ENCODE measurements at regions not wholly inside any gene's neighbourhood (a gene's known extent, or its start where the extent isn't known, plus 50 kb on each side); places are given as distances from the start of the nearest gene placed in this dataset.

DNA sequence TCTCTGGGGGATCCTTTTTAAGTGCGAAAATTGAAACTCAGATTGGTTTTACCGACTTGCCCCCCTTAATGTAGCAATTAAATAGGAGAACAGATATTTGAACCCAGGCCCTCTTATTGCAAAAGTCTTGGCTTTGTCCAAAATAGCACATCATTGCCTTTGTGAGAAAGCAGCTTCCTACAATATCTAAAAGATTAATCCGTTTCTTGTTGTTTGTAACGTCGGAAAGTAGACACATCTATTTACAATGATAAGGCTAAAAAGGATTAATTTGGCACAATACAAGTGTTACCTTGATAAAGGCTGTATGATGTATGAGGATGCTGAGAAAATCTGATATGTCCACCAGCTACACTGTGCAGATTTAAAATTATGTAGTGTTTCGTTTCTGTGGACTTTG lies 108.7 kb upstream of the SLC10A2 start:
- H3K18ac ChIP-seq (ENCODE audit: low read length) = no peak overlapping the region
- no peak overlapping the region for H2AK5ac ChIP-seq (ENCODE audit: low read depth, low read length)

DNA sequence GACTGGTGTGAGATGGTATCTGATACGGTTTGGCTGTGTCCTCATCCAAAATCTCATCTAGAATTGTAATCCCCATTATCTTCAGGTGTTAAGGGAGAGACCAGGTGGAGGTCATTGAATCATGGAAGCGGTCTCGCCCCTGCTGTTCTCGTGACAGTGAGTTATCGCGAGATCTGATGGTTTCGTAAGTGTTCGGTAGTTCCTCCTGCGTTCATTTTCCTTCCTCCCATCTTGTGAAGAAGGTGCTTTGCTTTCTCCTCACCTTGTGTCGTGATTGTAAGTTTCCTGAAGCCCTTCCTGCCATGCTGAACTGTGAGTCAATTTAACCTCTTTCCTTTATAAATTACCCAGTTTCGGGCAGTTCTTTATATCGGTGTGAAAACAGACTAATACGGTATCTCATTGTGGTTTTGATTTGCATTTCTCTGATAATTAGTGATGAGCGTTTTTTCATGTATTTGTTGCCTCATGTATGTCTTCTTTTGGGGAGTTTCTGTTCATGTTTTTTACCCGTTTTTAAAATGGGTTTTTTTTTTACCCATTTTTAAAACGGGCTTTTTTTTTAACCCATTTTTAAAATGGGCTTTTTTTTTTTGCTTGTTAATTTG lies 102.8 kb upstream of the SLC10A2 start:
- Histone ChIP-seq H3K18ac (ENCODE audit: low read length) (no peak overlapping the region), H3K9ac (ENCODE audit: low read depth, low read length, poor library complexity) (no peak overlapping the region), H2AFZ (ENCODE audit: low read length) (no peak overlapping the region), H2AK5ac (ENCODE audit: low read depth, low read length) (no peak overlapping the region), H3K36me3 (replicated peaks in 1 of 2; ENCODE audit: control insufficient read depth in 2 of 2, insufficient read depth in 2 of 2, low read length in 2 of 2) (no peaks in the 10 kb centered on the region), H4K8ac (ENCODE audit: low read depth, low read length) (no peak overlapping the region), H2BK15ac (ENCODE audit: low read length) (no peak overlapping the region), H3K79me1 (ENCODE audit: low read depth, low read length) (no peaks in the 10 kb centered on the region), H3K4ac (ENCODE audit: low read length) (no peak overlapping the region), H2BK120ac (ENCODE audit: low read depth, low read length) (no peak overlapping the region), H2BK5ac (ENCODE audit: low read length) (no peak overlapping the region), H3K14ac (ENCODE audit: low read length) (no peak overlapping the region), H3K27ac (replicated peaks; ENCODE audit: low read length) (no peak overlapping the region), H2BK12ac (ENCODE audit: low read length) (no peak overlapping the region), H3K4me2 (ENCODE audit: insufficient read depth, low read length, poor library complexity, severe bottlenecking) (no peak overlapping the region), H4K91ac (ENCODE audit: low read depth, low read length, poor library complexity) (no peak overlapping the region), H3K4me1 (ENCODE audit: control insufficient read depth in 2 of 2, insufficient read depth in 1 of 2, low read depth in 1 of 2, low read length in 2 of 2) (peaks cover 0 to 3% of the 10 kb centered on the region in 2 donors), H3K23ac (ENCODE audit: low read depth, low read length, poor library complexity) (no peak overlapping the region), H3K9me3 (replicated peaks in 1 of 2; ENCODE audit: control insufficient read depth in 2 of 2, insufficient read depth in 1 of 2, low read depth in 1 of 2, low read length in 2 of 2) (no peaks in the 10 kb centered on the region), H3K27me3 (ENCODE audit: control insufficient read depth in 3 of 3, insufficient read depth in 3 of 3, low read depth in 1 of 3, low read length in 3 of 3) (no peaks in the 10 kb centered on the region), H3K4me3 (ENCODE audit: low read length in 2 of 2) (no peak overlapping the region)
- no peak for DNase-seq (ENCODE audit: low spot score)
- WGBS, 2 donors (ENCODE audit: extremely low coverage in 2 of 2, insufficient read length in 2 of 2, insufficient replicate concordance in 1 of 2) = no CpG with 5 or more reads among the region's 16 CpGs

More for the DNA sequence above, 108.7 kb upstream of the SLC10A2 start:
- no peak overlapping the region for H3K4ac ChIP-seq (ENCODE audit: low read length)
- no peak overlapping the region for H2BK15ac ChIP-seq (ENCODE audit: low read length)
- H3K4me2 ChIP-seq (ENCODE audit: insufficient read depth, low read length, poor library complexity, severe bottlenecking) = no peak overlapping the region
- no peak overlapping the region for H3K9ac ChIP-seq (ENCODE audit: low read depth, low read length, poor library complexity)
- no peaks in the 10 kb centered on the region for H3K36me3 ChIP-seq (replicated peaks in 1 of 2; ENCODE audit: control insufficient read depth in 2 of 2, insufficient read depth in 2 of 2, low read length in 2 of 2)
- H4K8ac ChIP-seq (ENCODE audit: low read depth, low read length) = no peak overlapping the region
- H2BK120ac ChIP-seq (ENCODE audit: low read depth, low read length) = no peak overlapping the region
- WGBS, 2 donors (ENCODE audit: extremely low coverage in 2 of 2, insufficient read length in 2 of 2, insufficient replicate concordance in 1 of 2) = no CpG with 5 or more reads among the region's 6 CpGs
- H3K27ac ChIP-seq (replicated peaks; ENCODE audit: low read length) = no peak overlapping the region
- no peak overlapping the region for H3K4me3 ChIP-seq (ENCODE audit: low read length in 2 of 2)
- no peak for DNase-seq (ENCODE audit: low spot score)
- no peak overlapping the region for H3K23ac ChIP-seq (ENCODE audit: low read depth, low read length, poor library complexity)
- no peak overlapping the region for H2BK12ac ChIP-seq (ENCODE audit: low read length)
- peaks cover 0 to 2% of the 10 kb centered on the region in 2 donors for H3K9me3 ChIP-seq (replicated peaks in 1 of 2; ENCODE audit: control insufficient read depth in 2 of 2, insufficient read depth in 1 of 2, low read depth in 1 of 2, low read length in 2 of 2)
- H3K4me1 ChIP-seq (ENCODE audit: control insufficient read depth in 2 of 2, insufficient read depth in 1 of 2, low read depth in 1 of 2, low read length in 2 of 2) = no peaks in the 10 kb centered on the region
- no peak overlapping the region for H4K91ac ChIP-seq (ENCODE audit: low read depth, low read length, poor library complexity)
- H3K27me3 ChIP-seq (ENCODE audit: control insufficient read depth in 3 of 3, insufficient read depth in 3 of 3, low read depth in 1 of 3, low read length in 3 of 3) = no peaks in the 10 kb centered on the region
- no peaks in the 10 kb centered on the region for H3K79me1 ChIP-seq (ENCODE audit: low read depth, low read length)
- H2BK5ac ChIP-seq (ENCODE audit: low read length) = no peak overlapping the region
- H2AFZ ChIP-seq (ENCODE audit: low read length) = no peak overlapping the region
- no peak overlapping the region for H3K14ac ChIP-seq (ENCODE audit: low read length)

DNA sequence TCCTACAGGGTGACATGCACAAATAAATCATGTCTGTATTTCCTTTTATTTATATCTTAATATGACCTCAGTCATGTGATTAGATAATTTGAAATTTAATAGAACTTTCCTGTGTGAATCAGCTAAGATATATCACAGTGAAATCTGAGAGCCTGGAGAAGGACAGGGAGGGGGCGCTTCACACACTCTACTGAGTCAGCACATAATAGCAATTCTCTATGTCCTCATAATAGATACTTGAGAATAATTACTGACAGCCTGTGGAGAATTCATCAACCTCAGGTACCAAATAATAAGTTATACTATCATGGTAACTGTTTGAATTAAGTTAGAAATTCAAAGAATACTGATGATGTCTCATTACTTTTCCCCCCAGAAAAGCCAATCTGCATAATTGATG lies 98.0 kb upstream of the SLC10A2 start:
- Histone ChIP-seq H3K4ac (ENCODE audit: low read length) (no peak overlapping the region), H3K4me2 (ENCODE audit: insufficient read depth, low read length, poor library complexity, severe bottlenecking) (no peak overlapping the region), H3K4me1 (ENCODE audit: control insufficient read depth in 2 of 2, insufficient read depth in 1 of 2, low read depth in 1 of 2, low read length in 2 of 2) (peaks cover 0 to 3% of the 10 kb centered on the region in 2 donors), H3K9ac (ENCODE audit: low read depth, low read length, poor library complexity) (no peak overlapping the region), H4K8ac (ENCODE audit: low read depth, low read length) (no peak overlapping the region), H4K91ac (ENCODE audit: low read depth, low read length, poor library complexity) (no peak overlapping the region), H3K36me3 (replicated peaks in 1 of 2; ENCODE audit: control insufficient read depth in 2 of 2, insufficient read depth in 2 of 2, low read length in 2 of 2) (no peaks in the 10 kb centered on the region), H3K79me1 (ENCODE audit: low read depth, low read length) (no peaks in the 10 kb centered on the region), H3K18ac (ENCODE audit: low read length) (no peak overlapping the region), H2BK12ac (ENCODE audit: low read length) (no peak overlapping the region), H3K27ac (replicated peaks; ENCODE audit: low read length) (no peak overlapping the region), H3K14ac (ENCODE audit: low read length) (no peak overlapping the region), H3K9me3 (replicated peaks in 1 of 2; ENCODE audit: control insufficient read depth in 2 of 2, insufficient read depth in 1 of 2, low read depth in 1 of 2, low read length in 2 of 2) (no peaks in the 10 kb centered on the region), H2AK5ac (ENCODE audit: low read depth, low read length) (no peak overlapping the region), H3K4me3 (ENCODE audit: low read length in 2 of 2) (no peak overlapping the region), H2AFZ (ENCODE audit: low read length) (no peak overlapping the region), H3K23ac (ENCODE audit: low read depth, low read length, poor library complexity) (no peak overlapping the region), H3K27me3 (ENCODE audit: control insufficient read depth in 3 of 3, insufficient read depth in 3 of 3, low read depth in 1 of 3, low read length in 3 of 3) (no peaks in the 10 kb centered on the region), H2BK5ac (ENCODE audit: low read length) (no peak overlapping the region), H2BK15ac (ENCODE audit: low read length) (no peak overlapping the region), H2BK120ac (ENCODE audit: low read depth, low read length) (no peak overlapping the region)
- no CpG with 5 or more reads among the region's 1 CpG for WGBS, 2 donors (ENCODE audit: extremely low coverage in 2 of 2, insufficient read length in 2 of 2, insufficient replicate concordance in 1 of 2)
- no peak for DNase-seq (ENCODE audit: low spot score)

DNA sequence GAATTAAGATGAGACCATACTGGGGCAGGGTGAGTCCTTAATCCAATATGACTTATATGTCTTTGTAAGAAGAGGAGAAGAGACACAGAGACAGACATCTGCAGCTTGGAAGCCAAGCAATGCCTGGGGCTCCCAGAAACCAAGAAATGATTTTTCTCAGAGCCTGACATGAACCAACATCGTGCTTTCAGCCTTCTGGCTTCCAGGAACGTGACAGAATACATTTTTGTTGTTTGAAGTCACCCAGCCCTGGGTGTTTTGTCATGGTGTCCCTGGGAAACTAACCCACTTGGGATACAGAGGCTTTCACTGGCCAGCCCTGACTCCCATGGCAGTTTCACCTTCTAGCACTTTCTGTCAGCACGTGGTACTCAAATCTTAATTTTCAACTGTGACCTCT lies 95.3 kb upstream of the SLC10A2 start:
- Histone ChIP-seq H3K4ac (ENCODE audit: low read length) (no peak overlapping the region), H2BK120ac (ENCODE audit: low read depth, low read length) (no peak overlapping the region), H2AK5ac (ENCODE audit: low read depth, low read length) (no peak overlapping the region), H2BK15ac (ENCODE audit: low read length) (no peak overlapping the region), H3K18ac (ENCODE audit: low read length) (no peak overlapping the region), H3K14ac (ENCODE audit: low read length) (no peak overlapping the region), H3K27me3 (ENCODE audit: control insufficient read depth in 3 of 3, insufficient read depth in 3 of 3, low read depth in 1 of 3, low read length in 3 of 3) (no peaks in the 10 kb centered on the region), H3K4me2 (ENCODE audit: insufficient read depth, low read length, poor library complexity, severe bottlenecking) (no peak overlapping the region), H2AFZ (ENCODE audit: low read length) (no peak overlapping the region), H4K8ac (ENCODE audit: low read depth, low read length) (no peak overlapping the region), H3K9ac (ENCODE audit: low read depth, low read length, poor library complexity) (no peak overlapping the region), H3K4me3 (ENCODE audit: low read length in 2 of 2) (no peak overlapping the region), H3K9me3 (replicated peaks in 1 of 2; ENCODE audit: control insufficient read depth in 2 of 2, insufficient read depth in 1 of 2, low read depth in 1 of 2, low read length in 2 of 2) (no peaks in the 10 kb centered on the region), H3K4me1 (ENCODE audit: control insufficient read depth in 2 of 2, insufficient read depth in 1 of 2, low read depth in 1 of 2, low read length in 2 of 2) (peaks cover 0 to 3% of the 10 kb centered on the region in 2 donors), H3K36me3 (replicated peaks in 1 of 2; ENCODE audit: control insufficient read depth in 2 of 2, insufficient read depth in 2 of 2, low read length in 2 of 2) (no peaks in the 10 kb centered on the region), H3K23ac (ENCODE audit: low read depth, low read length, poor library complexity) (no peak overlapping the region), H3K27ac (replicated peaks; ENCODE audit: low read length) (no peak overlapping the region), H2BK5ac (ENCODE audit: low read length) (no peak overlapping the region), H4K91ac (ENCODE audit: low read depth, low read length, poor library complexity) (no peak overlapping the region), H3K79me1 (ENCODE audit: low read depth, low read length) (no peaks in the 10 kb centered on the region), H2BK12ac (ENCODE audit: low read length) (no peak overlapping the region)
- no CpG with 5 or more reads among the region's 3 CpGs for WGBS, 2 donors (ENCODE audit: extremely low coverage in 2 of 2, insufficient read length in 2 of 2, insufficient replicate concordance in 1 of 2)
- no peak for DNase-seq (ENCODE audit: low spot score)

Data from neuronal stem cell (in vitro differentiated cells).